H1 (cell line): ENCODE measurements at regions not wholly inside any gene's neighbourhood (a gene's known extent, or its start where the extent isn't known, plus 50 kb on each side); places are given as distances from the start of the nearest gene placed in this dataset.

ENCODE experiments used
- CTCF ChIA-PET: fragments of 300-600 bp; sonication (Branson Sonifier 250); formaldehyde crosslinking; loops from one replicate; lab custom pipeline; 2021; ENCODE audit not compliant: partially characterized antibody; lab: Charles Lee
- POLR2A ChIA-PET: fragments of 300-600 bp; sonication (Branson Sonifier 250); formaldehyde crosslinking; loops from one replicate; lab custom pipeline; 2021; ENCODE audit warnings: inconsistent platforms; ENCODE audit not compliant: partially characterized antibody; lab: Charles Lee
- DNase-seq, 2 experiments: peaks; one replicate each; pipeline versions ENCODE4 v3.0.0 to v3.0.0-alpha.2; 2010 to 2022; ENCODE audit warnings: low spot score in 2 of 2, low read depth in 1 of 2, mixed read lengths in 1 of 2
- FAIRE-seq: peaks from 2 replicates; lab custom pipeline; 2011; peaks lifted over from hg19 to GRCh38; lab: Jason Lieb, UNC
- H2AFZ ChIP-seq: 2 replicates; pipeline ENCODE4 v1.8.1; 2012; ENCODE audit warnings: low read length, inconsistent platforms
- H2AK5ac ChIP-seq: 2 replicates; pipeline ENCODE4 v1.6.1; 2013; ENCODE audit warnings: low read depth, low read length
- H2BK120ac ChIP-seq: replicated peaks from 2 replicates; pipeline ENCODE3; 2013; ENCODE audit warnings: low read depth, low read length, inconsistent platforms
- H2BK12ac ChIP-seq: 2 replicates; pipeline ENCODE4 v1.6.1; 2013; ENCODE audit warnings: low read depth, low read length
- H2BK15ac ChIP-seq: 2 replicates; pipeline ENCODE4 v1.6.1; 2013; ENCODE audit warnings: low read length
- H2BK20ac ChIP-seq: 2 replicates; pipeline ENCODE4 v1.6.1; 2013; ENCODE audit warnings: low read length
- H2BK5ac ChIP-seq: 2 replicates; pipeline ENCODE4 v1.6.1; 2013; ENCODE audit warnings: low read depth, low read length
- H3K14ac ChIP-seq: 2 replicates; pipeline ENCODE4 v1.6.1; 2013; ENCODE audit warnings: inconsistent platforms; ENCODE audit not compliant: insufficient read length
- H3K18ac ChIP-seq: 2 replicates; pipeline ENCODE4 v1.6.1; 2013; ENCODE audit warnings: low read length; ENCODE audit errors: extremely low read depth
- H3K23ac ChIP-seq: 2 replicates; pipeline ENCODE4 v1.6.1; 2013; ENCODE audit warnings: inconsistent platforms; ENCODE audit not compliant: insufficient read length
- H3K23me2 ChIP-seq: 2 replicates; pipeline ENCODE4 v1.6.1; 2013; ENCODE audit warnings: low read depth, low read length
- H3K27ac ChIP-seq: 2 replicates; pipeline ENCODE4 v1.6.1; 2011; ENCODE audit warnings: low read depth, low read length, inconsistent platforms
- H3K27me3 ChIP-seq, 4 experiments: replicated peaks in 1 of 4; 1 replicate in 1 of 4; 2 replicates in 3 of 4; pipeline versions ENCODE4 v1.6.1 to v1.8.1; 2011 to 2013; ENCODE audit warnings: low read length in 3 of 4, mild to moderate bottlenecking in 3 of 4, inconsistent platforms in 2 of 4, mixed read lengths in 2 of 4, moderate library complexity in 1 of 4; ENCODE audit not compliant: control insufficient read depth in 3 of 4, insufficient read depth in 3 of 4; ENCODE audit errors: extremely low read depth in 1 of 4
- H3K36me3 ChIP-seq, 4 experiments: 2 replicates each; pipeline versions ENCODE4 v1.6.1 to v1.8.1; 2011 to 2013; ENCODE audit warnings: mild to moderate bottlenecking in 4 of 4, low read length in 3 of 4, moderate library complexity in 2 of 4, control low read depth in 1 of 4, inconsistent platforms in 1 of 4; ENCODE audit not compliant: insufficient read depth in 4 of 4, control insufficient read depth in 2 of 4
- H3K4ac ChIP-seq: replicated peaks from 2 replicates; pipeline ENCODE3; 2013; ENCODE audit warnings: low read length, low read depth, mixed read lengths, inconsistent platforms; ENCODE audit not compliant: insufficient read length
- H3K4me1 ChIP-seq, 4 experiments: replicated peaks in 1 of 4; 1 replicate in 1 of 4; 2 replicates in 3 of 4; pipeline versions ENCODE4 v1.6.1 to v1.8.1; 2011 to 2013; ENCODE audit warnings: low read length in 3 of 4, inconsistent platforms in 2 of 4, mixed read lengths in 1 of 4; ENCODE audit not compliant: insufficient read depth in 4 of 4, control insufficient read depth in 3 of 4
- H3K4me2 ChIP-seq, 2 experiments: 2 replicates each; pipeline versions ENCODE4 v1.6.1 to v1.8.1; 2011 to 2013; ENCODE audit warnings: low read depth in 2 of 2, low read length in 2 of 2, control low read depth in 1 of 2, inconsistent platforms in 1 of 2, mild to moderate bottlenecking in 1 of 2; ENCODE audit not compliant: insufficient read depth in 1 of 2
- H3K4me3 ChIP-seq, 4 experiments: fragments of 200-600, 300-600 bp in 1 of 4; sonication (generic), shearing (Covaris generic), sonication (Bioruptor Twin) in 1 of 4; 2 replicates each; pipeline versions ENCODE4 v1.5.1 to v1.8.1; 2011 to 2016; ENCODE audit warnings: low read length in 4 of 4, low read depth in 3 of 4, control low read depth in 2 of 4, inconsistent platforms in 2 of 4, mild to moderate bottlenecking in 2 of 4, mixed read lengths in 1 of 4, moderate library complexity in 1 of 4; ENCODE audit not compliant: insufficient read depth in 2 of 4; ENCODE audit errors: extremely low read depth in 1 of 4
- H3K56ac ChIP-seq: replicated peaks from 2 replicates; pipeline ENCODE3; 2013; ENCODE audit warnings: low read depth, mild to moderate bottlenecking, mixed read lengths, low read length, inconsistent platforms; ENCODE audit not compliant: insufficient read length
- H3K79me1 ChIP-seq: 2 replicates; pipeline ENCODE4 v1.6.1; 2013; ENCODE audit warnings: low read depth, low read length, control low read depth
- H3K79me2 ChIP-seq, 2 experiments: 2 replicates each; pipeline versions ENCODE4 v1.6.1 to v1.8.1; 2012 to 2013; ENCODE audit warnings: low read length in 2 of 2, mild to moderate bottlenecking in 2 of 2, inconsistent platforms in 1 of 2; ENCODE audit not compliant: insufficient read depth in 2 of 2, control insufficient read depth in 1 of 2
- H3K9ac ChIP-seq, 4 experiments: replicated peaks in 1 of 4; 1 replicate in 1 of 4; 2 replicates in 3 of 4; pipeline versions ENCODE4 v1.6.1 to v1.8.1; 2011 to 2013; ENCODE audit warnings: low read depth in 3 of 4, low read length in 3 of 4, control low read depth in 2 of 4, mild to moderate bottlenecking in 2 of 4, moderate library complexity in 2 of 4, inconsistent platforms in 1 of 4; ENCODE audit errors: extremely low read depth in 1 of 4
- H3K9me3 ChIP-seq, 2 experiments: 2 replicates each; pipeline versions ENCODE4 v1.6.1 to v1.8.1; 2012 to 2013; ENCODE audit warnings: mild to moderate bottlenecking in 2 of 2, moderate library complexity in 2 of 2, control low read depth in 1 of 2, inconsistent platforms in 1 of 2, low read depth in 1 of 2, low read length in 1 of 2, mixed read lengths in 1 of 2; ENCODE audit not compliant: insufficient read depth in 2 of 2
- H4K20me1 ChIP-seq, 2 experiments: replicated peaks in 1 of 2; 2 replicates each; pipeline versions ENCODE3 to v1.8.1; 2011 to 2013; ENCODE audit warnings: inconsistent platforms in 2 of 2, low read length in 2 of 2, mild to moderate bottlenecking in 1 of 2; ENCODE audit not compliant: insufficient read depth in 2 of 2, control insufficient read depth in 1 of 2
- H4K5ac ChIP-seq: 2 replicates; pipeline ENCODE4 v1.6.1; 2013; ENCODE audit warnings: low read length, low read depth, mixed read lengths, inconsistent platforms; ENCODE audit not compliant: insufficient read length
- H4K8ac ChIP-seq: 2 replicates; pipeline ENCODE4 v1.8.0; 2013; ENCODE audit warnings: mild to moderate bottlenecking, moderate library complexity, low read length, inconsistent platforms; ENCODE audit not compliant: insufficient read depth; ENCODE audit errors: extremely low read depth
- H4K91ac ChIP-seq: replicated peaks from 2 replicates; pipeline ENCODE3; 2013; ENCODE audit warnings: low read length, mixed read lengths, inconsistent platforms; ENCODE audit not compliant: insufficient read length
- FOSL1 ChIP-seq: IDR thresholded peaks from 2 replicates; pipeline ENCODE4 v1.6.1; 2011; ENCODE audit warnings: mild to moderate bottlenecking, low read depth, low read length, moderate library complexity; ENCODE audit not compliant: insufficient read depth
- JUND ChIP-seq: IDR thresholded peaks from 2 replicates; pipeline ENCODE4 v1.6.1; 2011; ENCODE audit warnings: mild to moderate bottlenecking, improper control_type of control experiment, low read length
- KDM5A ChIP-seq: fragments of 200-600 bp; IDR thresholded peaks from 2 replicates; pipeline ENCODE4 v1.7.1; 2012; ENCODE audit warnings: mild to moderate bottlenecking, low read length, inconsistent platforms, mixed read lengths
- MAFK ChIP-seq: IDR thresholded peaks from 2 replicates; pipeline ENCODE4 v1.6.1; 2012; ENCODE audit warnings: low read depth, mild to moderate bottlenecking, improper control_type of control experiment, low read length
- PHF8 ChIP-seq: fragments of 200-600 bp; sonication (generic); conservative IDR thresholded peaks from 2 replicates; pipeline ENCODE4 v1.7.1; 2012; ENCODE audit warnings: low read depth, mild to moderate bottlenecking, inconsistent platforms, low read length, moderate library complexity
- SIX5 ChIP-seq: IDR thresholded peaks from 2 replicates; pipeline ENCODE4 v1.6.1; 2011; ENCODE audit warnings: mild to moderate bottlenecking, low read depth, low read length
- TBP ChIP-seq: IDR thresholded peaks from 2 replicates; pipeline ENCODE4 v1.6.1; 2011; ENCODE audit warnings: low read depth, low read length, improper control_type of control experiment
- USF2 ChIP-seq: IDR thresholded peaks from 2 replicates; pipeline ENCODE4 v1.6.1; 2011; ENCODE audit warnings: low read length, improper control_type of control experiment
- WGBS, 2 experiments: shearing (Covaris generic) in 1 of 2; methylation state at CpG; one replicate each; pipeline versions ENCODE4 v1.1.6 to v1.1.7; 2013 to 2015; ENCODE audit warnings: low lambda C conversion rate in 2 of 2, mixed read lengths in 2 of 2, inconsistent platforms in 1 of 2, low coverage in 1 of 2, missing lambda C conversion rate in 1 of 2; ENCODE audit not compliant: insufficient replicate concordance in 2 of 2, insufficient coverage in 1 of 2, insufficient read length in 1 of 2; ENCODE audit errors: extremely low coverage in 1 of 2, missing lambda C conversion rate in 1 of 2; 5-methylcytosine and 5-hydroxymethylcytosine counted together

- H3K4me3 ChIP-seq, result no peak overlapping the region
- no peak overlapping the region for H4K8ac ChIP-seq
- H2AFZ ChIP-seq, result no peak overlapping the region; the same call in 1 of the 2 replicates
- H3K4ac ChIP-seq, result no peak overlapping the region
- POLR2A ChIA-PET, result no interaction called here
- no peak overlapping the region for H3K14ac ChIP-seq
- 81% methylated on average over 5 of the region's 5 CpGs; no CpG with 5 or more reads in 1 of the 2 experiments for WGBS, 2 experiments
- no peak overlapping the region for H3K18ac ChIP-seq
- H4K91ac ChIP-seq, result no peak overlapping the region
- H2BK15ac ChIP-seq, result no peak overlapping the region
- H3K4me2 ChIP-seq, result no peak overlapping the region
- no peak overlapping the region for H2BK5ac ChIP-seq
- no peak overlapping the region for H3K27ac ChIP-seq
- no peaks in the 10 kb centered on the region for H3K27me3 ChIP-seq
- DNase-seq, result no peak
- no peaks in the 10 kb centered on the region for H3K9me3 ChIP-seq
- no peak overlapping the region for H3K9ac ChIP-seq
- H3K56ac ChIP-seq, result no peak overlapping the region
- no peaks in the 10 kb centered on the region for H3K79me1 ChIP-seq
- H2AK5ac ChIP-seq, result no peak overlapping the region; the same call in 1 of the 2 replicates
- H3K36me3 ChIP-seq, result no peaks in the 10 kb centered on the region
- no peaks in the 10 kb centered on the region for H3K4me1 ChIP-seq
- H3K23ac ChIP-seq, result no peak overlapping the region
- H4K5ac ChIP-seq, result no peak overlapping the region
- CTCF ChIA-PET, result interaction anchor here (0.6 to 0.8 kb wide), 2 partner anchors 207 to 405 kb away, joined by 3 read pairs; no protein-coding TSS in a partner anchor
- H3K23me2 ChIP-seq, result peaks cover 2% of the 10 kb centered on the region; the same call in 1 of the 2 replicates
- TF ChIP-seq PHF8 (no peak), JUND (no peak), USF2 (no peak), KDM5A (no peak), SIX5 (no peak), FOSL1 (no peak), MAFK (no peak), TBP (no peak)
- H2BK12ac ChIP-seq, result no peak overlapping the region
- H2BK120ac ChIP-seq, result no peak overlapping the region
- no peaks in the 10 kb centered on the region for H3K79me2 ChIP-seq
- no peak for FAIRE-seq
- no peaks in the 10 kb centered on the region for H4K20me1 ChIP-seq
- no peak overlapping the region for H2BK20ac ChIP-seq
These were observed 354.1 kb downstream of the RFPL4B start for GRCh38 chr6:112701201-112701600.
